ENCODE measurements at regions not wholly inside any gene's neighbourhood (a gene's known extent, or its start where the extent isn't known, plus 50 kb on each side); places are given as distances from the start of the nearest gene placed in this dataset.
"Not testable (repeated sequence)": the region's sequence is repeated elsewhere in the genome, so short reads cannot be mapped to it uniquely, and the experiment has no call there.

DNA sequence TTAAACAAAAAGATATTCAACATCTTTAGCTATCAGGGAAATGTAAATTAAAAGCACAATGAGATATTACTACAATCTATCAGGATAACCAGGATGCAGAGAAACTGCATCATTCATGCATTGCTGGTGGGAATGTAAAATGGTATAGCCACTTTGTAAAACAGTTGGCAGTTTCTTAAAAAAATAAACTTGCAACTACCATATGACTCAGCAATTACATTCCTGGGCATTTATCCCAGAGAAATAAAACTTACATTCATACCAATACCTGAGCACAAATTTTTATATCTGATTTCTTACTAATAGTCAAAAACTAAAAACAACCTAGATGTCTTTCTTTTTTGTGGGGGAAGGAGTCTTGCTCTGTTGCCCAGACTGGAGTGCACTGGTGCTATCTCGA is 190.3 kb upstream of the TAB2 start:
- no peak for DNase-seq (ENCODE audit: low read depth in 2 of 2)

DNA sequence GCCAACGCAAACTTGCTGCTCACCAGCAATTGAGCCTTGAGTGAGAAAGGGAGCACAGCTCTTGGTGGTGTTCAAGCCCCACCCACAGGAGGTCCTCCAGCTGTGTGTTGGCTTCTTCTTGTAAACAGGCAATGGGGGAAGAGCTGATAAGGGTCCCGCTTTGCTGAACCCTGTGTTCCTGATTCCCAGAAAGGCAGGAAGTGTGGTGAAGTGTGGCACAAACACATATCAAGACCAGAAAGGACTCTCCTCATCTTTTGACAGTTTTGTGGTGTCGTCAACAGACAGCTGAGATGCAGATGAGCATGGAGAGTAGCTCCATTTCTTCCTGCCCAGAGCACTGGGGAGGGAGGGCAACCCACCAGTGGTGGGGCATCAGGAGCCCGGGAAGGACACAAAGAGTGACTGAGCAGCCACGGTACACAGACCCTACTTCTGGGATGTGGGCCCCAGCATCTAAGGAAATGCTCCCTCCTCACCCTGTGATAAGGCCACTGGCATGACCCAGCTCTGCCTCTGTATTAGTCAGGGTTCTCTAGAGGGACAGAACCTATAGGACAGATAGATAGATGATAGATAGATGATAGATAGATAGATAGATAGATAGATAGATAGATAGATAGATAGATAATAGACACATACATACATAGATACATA is 188.9 kb upstream of the TAB2 start:
- no peak for DNase-seq (ENCODE audit: low read depth in 2 of 2)

DNA sequence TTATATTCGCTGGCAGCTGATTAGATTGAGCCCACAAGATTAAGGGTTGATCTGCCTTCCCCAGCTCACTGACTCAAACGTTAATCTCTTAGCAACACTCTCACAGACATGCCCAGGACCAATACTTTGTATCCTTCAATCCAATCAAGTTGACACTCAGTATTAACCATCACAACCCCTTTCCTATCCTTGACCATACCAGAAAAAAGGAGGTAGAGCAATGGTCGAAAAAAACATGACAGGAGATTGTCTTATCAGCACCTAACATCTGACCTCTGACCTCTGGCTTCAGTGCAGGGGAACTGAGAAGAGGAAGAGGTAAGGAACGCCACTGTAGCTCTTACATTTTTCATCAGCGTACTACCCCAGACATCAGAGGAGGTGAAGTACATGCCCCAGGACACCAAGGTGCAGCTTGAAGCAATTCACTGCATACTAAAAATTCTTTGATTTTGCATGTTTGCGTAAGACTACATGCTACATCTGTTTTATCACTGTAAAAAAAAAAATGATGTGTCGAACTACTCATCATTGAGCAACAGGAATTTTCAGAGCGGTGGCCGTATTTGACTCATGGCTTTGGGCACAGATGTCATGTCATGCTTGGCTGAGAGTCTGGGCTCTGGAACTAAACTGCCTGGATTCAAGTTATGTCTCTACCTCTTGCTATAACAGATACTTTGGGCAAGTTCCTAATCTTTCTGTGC is 188.0 kb upstream of the TAB2 start:
- no peak for DNase-seq (ENCODE audit: low read depth in 2 of 2)

DNA sequence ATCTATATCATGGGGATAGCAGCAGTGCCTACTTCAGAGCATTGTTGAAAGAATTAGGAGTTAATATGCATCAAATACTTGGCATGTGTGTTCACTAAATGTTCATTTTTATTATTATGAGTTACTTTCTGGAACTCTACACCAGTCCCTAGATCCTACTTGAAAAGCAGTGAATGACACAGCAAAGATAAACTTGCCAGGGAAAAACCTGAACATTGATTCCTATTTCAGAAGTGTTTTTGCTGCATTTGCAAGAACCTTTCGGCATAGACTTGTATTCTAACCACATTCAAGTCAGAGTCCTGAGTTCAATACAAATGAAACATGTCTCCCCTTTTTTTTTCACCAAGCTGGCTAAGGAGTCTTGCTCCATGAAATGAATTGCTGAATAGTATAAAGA is 187.4 kb upstream of the TAB2 start:
- DNase-seq (ENCODE audit: low read depth in 2 of 2), result no peak

DNA sequence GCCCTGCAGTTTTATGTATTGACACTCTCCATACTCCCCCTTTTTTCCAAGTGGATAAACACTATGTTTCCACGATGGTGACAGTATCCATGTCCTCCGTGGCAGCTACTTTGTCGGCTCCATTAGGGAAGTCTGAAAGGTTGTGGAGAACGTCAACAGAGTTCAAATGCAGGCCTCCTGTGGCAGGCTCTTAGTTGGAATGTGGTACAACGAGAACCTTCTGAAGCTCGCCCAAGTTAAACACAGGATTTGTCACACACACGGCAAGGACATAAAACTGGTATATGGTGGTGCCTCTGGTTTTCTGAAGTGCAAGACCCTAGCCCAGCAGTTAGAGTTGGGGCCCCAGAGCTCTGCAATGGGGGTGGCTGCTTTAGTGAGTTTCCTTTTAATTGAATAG is 187.0 kb upstream of the TAB2 start:
- no peak for DNase-seq (ENCODE audit: low read depth in 2 of 2)

DNA sequence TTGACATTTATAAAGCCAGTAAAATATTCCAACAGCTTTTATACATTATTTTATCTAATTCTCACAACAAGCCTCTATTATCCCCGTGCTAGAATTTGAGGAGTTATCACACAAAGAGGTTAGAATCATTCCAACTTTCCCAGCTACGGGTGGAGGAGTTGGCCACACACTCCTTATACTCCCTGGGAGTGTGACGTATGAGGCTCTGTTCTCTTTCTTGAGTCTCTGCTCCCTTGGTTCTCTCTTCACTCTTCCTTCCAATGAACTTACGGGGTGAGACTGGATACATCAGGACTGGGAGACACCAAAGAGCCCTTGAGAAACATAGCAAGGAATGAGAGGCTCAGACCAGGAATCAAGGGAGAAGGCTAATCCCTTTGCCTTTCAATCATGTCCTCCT is 185.6 kb upstream of the TAB2 start:
- DNase-seq (ENCODE audit: low read depth in 2 of 2), result no peak

DNA sequence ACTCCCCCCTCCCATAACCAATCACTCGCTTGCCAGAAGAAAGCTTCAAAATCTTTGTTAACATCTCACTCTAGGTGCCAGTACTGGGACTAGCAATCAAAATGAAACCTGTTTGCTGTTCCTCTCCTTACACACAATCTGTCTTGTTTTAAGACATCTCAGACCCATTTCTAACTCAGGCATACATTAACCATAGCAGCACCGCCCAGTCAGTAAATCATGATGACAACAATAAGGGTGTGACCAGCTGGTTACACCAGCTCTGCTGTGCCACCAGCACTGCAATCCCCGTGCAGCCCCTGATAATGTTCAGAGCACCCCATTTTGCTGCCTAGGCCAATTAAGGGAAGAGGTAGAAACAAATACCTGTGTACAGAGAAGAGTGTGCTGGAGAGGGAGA is 185.2 kb upstream of the TAB2 start:
- DNase-seq (ENCODE audit: low read depth in 2 of 2), result no peak

DNA sequence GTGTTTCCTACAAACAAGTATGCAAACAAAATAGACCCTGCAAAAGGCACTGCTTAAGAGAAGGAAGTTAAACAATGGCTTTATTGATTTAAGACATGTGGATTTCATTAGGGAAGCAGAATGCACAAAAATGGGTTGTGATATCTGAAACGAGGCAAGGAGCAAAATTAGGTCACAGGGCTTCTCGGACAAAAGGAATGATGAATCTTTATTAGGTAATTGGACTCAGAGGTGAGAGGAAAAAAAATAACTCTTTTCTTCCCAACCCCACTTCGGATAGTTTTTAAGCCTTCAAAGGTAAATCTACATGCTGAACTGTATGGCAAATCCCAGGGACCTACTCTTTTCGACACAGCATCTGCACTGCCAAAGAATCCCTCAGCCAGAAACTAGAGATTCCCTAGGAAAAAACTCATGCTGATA is 183.0 kb upstream of the TAB2 start:
- DNase-seq (ENCODE audit: low read depth in 2 of 2), result no peak

DNA sequence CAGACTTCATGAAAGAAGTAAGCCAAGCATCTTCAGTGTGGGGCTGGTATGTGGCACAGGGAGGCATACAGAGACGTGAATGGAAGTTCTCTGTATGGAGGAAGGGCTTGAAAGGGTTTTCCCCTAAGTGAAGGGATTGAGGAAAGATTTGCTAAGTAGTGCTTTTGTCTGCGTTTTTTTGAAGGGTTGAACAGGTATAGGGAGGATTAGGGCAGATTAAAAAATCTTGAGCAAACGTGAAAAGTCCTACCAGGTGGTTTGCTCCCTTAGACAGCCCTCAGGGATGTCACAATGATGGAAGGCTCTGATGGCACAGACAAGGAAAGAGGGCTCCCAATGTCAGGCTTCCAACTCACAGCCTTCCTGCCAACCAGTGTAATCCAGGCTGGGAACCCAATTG is 181.7 kb upstream of the TAB2 start:
- no peak for DNase-seq (ENCODE audit: low read depth in 2 of 2)

DNA sequence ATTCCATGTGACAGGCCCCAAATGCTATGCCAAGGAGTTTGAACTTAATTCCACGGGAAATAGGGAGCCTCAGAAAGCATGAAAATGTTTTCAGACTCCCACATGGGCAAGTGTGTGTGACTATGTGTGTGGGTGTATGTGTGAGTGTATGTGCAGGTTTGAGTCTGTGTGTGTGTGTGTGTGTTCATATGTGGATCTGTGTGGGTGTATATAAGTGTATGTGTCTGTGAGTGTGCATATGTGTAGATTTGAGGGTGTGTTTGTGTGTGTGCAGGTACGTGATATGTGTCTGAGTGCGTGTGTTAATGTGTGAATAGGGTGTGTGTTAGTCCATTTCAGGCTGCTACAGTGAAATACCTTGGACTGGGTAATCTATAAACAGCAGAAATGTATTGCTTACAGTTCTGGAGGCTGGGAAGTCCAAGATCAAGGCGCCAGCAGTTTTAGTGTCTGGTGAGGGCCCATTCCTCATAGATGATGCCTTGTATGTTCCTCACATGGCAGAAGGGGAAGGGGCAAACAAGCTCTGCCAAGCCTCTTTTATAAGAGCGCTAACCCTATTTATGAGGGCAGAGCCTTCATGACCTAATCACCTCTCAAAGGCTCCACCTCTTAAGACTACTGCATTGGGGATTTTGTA is 181.1 kb upstream of the TAB2 start:
- DNase-seq (ENCODE audit: low read depth in 2 of 2), result no peak

DNA sequence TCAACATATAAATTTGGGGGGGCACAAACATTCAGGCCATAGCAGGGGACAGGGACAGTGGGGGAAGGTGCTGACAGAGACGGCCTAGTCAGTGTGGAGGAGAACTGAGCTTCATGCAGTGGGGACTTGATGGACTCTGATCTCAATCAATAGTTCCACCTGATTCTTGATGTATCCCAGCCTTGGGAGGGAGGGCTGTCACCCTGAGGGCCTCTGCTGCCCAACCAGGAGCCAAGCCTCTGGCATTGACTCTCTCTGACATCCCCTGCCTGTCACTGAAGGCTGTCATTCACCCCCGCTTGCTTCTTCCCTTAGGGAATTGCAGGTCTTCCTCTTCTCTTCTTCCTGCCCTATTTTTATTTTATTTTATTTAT is 180.6 kb upstream of the TAB2 start:
- DNase-seq (ENCODE audit: low read depth in 2 of 2), result no peak

DNA sequence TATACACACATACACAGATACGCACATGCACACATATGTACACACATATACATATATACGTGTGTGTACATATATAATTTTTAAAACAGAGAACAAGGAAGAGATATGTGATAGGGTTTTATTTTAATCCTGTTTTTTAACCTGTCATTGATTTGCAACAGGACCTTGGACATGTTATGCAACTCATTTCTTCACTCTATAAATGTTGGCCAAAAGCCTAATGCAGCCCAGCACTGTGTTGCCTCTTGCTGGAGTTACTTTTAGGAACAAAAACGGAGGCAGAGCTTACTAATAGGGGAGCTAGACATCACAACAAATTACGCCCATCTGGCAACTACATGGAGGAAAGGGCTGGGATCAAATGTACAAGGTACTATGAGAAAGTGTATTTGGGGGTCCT is 179.9 kb upstream of the TAB2 start:
- DNase-seq (ENCODE audit: low read depth in 2 of 2), result no peak

DNA sequence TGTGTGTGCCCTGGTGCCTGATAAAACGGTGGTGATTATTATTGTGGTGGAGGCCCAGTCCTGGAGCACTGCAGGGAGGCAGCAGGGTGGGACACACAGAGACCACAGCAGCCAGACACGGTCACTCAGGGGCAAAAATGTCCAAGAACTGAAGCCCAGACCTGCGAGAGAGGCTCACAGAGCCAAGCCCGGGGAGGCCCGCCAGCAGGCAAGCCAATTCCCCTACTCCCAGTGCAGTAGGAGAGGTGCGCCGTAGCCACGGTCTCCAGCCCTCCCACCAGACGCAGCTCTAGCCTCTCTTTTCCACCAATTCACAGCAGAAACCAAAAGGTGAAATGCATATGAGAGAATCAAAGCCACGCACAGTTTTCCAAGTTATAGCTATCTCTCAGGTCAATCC is 179.4 kb upstream of the TAB2 start:
- DNase-seq (ENCODE audit: low read depth in 2 of 2), result no peak

DNA sequence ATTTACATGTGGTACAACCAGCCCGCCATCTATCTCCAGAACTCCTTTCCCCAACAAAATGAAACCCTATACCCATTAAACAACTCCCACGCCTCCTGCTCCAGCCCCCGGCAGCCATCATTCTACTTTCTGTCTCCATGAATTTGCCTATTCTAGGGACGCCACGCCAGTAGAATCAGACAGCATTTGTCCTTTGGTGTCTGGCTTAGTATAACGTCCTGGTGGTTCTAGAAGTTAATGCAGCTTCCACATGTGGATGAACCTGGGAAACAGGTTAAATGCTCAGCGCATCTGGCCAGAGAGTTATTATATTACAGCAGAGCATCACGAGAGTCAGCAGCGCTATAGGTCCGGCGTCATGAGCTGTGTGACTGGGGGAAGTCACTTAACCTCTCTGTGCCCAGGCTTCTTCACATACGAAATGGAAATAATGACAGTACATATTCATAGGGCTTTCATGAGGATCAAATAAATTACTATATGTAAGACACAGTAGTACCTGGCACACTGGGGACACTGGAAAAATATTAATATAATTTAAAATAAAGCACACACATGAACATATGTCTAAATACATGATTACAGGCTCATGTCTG is 178.7 kb upstream of the TAB2 start:
- DNase-seq (ENCODE audit: low read depth in 2 of 2), result no peak

DNA sequence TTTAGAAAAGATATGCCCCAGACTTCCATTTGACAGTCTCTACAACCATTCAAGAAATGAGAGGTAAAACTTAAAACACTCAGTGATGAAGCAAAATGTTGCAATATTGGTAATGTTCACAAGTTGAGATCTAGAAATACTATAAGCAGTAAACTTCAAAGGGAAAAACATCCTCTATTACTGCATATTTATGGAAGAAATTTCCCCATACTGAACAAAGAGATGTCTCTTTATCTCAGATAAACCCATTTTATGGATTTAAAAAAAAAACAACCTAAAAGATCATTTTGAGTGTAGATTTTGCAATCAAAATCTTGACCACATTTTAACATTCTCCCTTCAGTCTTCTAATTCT is 177.8 kb upstream of the TAB2 start:
- no peak for DNase-seq (ENCODE audit: low read depth in 2 of 2)

DNA sequence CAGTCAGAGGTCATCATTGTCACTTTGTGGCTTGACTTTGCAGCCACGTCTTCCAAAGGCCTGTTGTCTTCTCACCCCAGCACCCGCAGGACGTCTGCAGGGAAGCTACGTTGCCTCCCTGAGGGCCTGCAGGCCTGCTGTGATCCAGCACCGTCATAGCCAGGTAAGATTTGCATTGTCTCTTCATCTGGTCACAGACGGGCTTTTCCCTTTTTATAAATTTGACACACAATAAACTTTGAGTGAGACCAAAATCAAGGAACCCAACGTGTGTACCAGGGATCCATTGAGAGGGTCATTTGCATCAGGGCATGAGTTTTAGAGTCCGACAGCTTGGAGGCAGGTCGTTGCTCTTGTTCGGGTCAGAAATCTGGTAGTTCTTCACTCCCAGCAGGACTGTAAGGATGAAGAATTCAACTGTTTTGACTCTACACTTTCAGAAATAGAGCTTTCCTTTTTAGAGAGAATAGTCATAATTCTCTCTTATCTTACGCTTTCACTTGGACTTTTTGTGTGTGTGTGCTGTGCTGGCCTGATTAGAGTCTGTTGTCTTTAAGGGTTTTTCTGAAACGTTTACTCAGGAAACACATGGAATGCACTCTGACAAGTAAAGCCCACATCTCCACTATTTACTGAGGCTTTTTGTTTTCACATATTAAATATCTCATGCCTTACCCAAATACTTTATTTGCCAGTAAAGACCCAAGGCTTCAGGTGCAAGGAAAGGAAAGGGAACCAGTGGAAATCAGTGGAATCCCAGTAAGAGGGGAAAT is 177.2 kb upstream of the TAB2 start:
- DNase-seq (ENCODE audit: low read depth in 2 of 2), result no peak

DNA sequence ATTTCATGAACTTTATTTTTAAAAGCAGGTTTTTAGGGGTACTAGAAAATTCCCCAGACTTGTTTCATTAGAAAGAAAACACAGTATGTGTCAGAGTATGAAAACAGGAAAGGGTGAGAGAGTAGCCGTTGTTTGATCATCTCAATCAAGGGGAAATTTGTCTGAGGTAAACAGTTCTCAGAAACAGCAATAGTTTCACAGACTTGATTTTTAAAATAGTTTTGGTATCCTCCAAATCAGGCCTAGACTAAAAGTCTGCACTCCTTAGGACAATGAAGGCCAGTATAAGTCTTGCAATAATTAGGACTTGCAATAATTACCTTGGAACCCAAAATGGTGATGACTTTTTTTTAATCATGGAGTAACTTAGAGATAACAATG is 176.6 kb upstream of the TAB2 start:
- no peak for DNase-seq (ENCODE audit: low read depth in 2 of 2)

DNA sequence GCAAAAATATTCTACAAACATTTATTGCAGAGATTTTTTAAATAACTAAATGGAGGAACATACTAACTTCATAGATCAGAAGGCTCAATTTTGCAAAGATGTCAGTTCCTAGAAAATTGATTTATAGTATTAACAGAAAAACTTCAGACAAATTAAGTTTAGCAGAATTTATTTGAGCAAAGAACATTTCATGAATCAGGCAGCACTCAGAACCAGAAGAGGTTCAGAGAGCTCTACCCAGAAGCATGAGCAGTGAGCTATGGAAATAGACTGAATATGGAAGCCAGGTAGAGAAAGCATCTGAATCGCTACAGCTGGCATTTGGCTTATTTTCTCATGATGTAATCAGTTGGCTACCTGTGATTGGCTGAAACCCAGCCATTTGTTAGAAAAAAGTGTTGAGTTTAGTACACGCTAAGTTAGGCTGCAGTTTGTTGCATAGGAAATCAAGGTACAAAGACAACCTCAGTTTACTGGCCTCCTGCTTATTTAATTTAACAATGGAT is 174.5 kb upstream of the TAB2 start:
- no peak for DNase-seq (ENCODE audit: low read depth in 2 of 2)

DNA sequence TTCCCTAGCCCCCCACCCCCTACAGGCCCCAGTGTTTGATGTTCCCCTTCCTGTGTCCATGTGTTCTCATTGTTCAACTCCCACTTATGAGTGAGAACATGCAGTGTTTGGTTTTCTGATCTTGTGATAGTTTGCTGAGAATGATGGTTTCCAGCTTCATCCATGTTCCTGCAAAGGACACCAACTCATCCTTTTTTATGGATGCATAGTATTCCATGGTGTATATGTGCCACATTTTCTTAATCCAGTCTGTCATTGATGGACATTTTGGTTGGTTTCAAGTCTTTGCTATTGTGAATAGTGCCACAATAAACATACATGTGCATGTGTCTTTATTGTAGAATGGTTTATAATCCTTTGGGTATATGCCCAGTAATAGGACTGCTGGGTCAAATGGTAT is 171.7 kb upstream of the TAB2 start:
- not testable (repeated sequence) for DNase-seq (ENCODE audit: low read depth in 2 of 2)

DNA sequence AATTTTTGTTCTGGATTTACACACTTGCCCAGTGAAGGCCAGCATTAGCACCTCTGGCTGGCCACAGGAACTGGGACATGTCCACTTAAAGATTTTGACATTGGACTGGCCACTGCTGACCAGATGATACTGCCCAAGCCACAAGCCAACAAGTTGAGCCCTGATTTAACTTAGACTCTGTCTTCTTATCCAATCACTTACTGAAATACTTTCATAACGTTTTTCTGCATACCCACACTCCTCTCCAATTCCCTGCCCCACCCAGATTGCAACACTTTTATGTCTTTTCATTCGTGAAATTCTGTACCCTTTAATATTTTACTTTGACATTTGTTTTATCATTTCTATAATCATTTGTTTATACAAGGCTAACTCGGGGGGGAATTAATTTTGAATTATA is 170.3 kb upstream of the TAB2 start:
- DNase-seq (ENCODE audit: low read depth in 2 of 2), result no peak

DNA sequence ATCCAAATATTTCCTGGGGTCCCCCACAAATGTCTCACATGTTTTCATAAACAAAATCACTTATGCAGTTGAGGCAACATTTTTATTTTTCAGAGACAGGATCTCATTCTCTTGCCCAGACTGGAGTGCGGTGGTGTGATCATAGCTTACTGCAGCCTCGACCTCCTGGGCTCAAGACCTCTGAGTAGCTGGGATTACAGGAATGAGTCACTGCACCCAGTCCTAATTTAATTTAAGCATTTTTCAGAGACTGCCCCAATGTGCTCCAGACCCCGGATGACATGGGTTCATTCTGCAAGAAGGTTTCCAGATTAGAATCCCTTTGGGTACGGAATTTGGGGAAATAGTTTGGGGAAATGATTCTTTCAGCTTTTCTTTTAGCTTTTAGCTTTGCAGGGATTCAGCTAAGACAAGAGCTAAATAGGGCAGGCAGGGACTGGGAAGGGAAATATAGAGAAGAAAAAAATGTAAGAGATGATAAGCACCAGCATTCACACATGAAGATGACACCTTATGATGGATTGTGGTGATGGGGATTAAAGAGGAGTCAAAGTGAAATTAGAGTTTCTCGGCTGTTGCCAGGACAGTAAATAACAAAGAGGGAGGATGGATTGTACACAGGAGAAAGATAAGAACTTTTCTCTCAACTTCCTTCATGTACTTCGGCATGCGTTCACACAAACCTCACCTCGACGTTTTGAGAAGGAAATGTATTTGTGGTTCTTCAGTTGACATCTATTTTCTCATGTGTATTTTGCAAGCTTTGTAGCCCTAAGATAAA is 169.4 kb upstream of the TAB2 start:
- no peak for DNase-seq (ENCODE audit: low read depth in 2 of 2)

Data from stimulated activated CD8-positive, alpha-beta memory T cell treated with anti-CD3 and anti-CD28 coated beads, Interleukin-15, amount 100 ng/mL, for 4 hours (primary cell).